ENCODE measurements at regions not wholly inside any gene's neighbourhood (a gene's known extent, or its start where the extent isn't known, plus 50 kb on each side); places are given as distances from the start of the nearest gene placed in this dataset.

DNA sequence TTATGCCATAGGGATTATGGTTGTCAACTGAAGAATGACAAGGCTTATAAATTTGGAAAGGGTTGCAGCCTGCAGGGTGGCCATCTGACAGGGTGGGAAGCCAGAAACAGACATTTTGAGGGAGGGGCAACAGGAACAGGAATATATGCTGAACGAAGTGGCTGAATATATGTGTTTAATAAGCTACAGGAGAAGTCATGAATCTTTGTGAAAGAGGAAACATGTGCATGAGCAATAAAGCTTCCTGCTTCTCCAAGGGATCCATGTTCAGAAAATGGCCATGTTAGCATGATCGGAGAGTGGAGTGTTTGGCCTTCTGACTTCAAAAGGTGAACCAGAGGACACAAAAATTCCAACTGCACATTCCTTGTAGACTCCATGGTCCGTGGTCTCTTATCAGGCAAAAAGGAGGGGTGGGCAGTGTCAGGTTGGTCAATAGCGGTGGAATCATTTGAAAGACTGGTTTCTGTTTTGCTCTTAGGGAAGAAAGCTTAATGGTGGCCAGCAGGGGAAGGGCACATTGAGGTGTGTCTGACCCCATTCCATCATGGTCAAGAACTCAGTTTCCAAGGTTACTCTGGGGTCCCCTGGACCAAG lies 144.1 kb downstream of the SOCS6 start:
- H3K4me3 ChIP-seq (replicated peaks; ENCODE audit: low read depth, low read length), result no peak overlapping the region
- DNase-seq (ENCODE audit: extremely low read depth, low read depth), result no peak
- TF ChIP-seq, protein P1, sequence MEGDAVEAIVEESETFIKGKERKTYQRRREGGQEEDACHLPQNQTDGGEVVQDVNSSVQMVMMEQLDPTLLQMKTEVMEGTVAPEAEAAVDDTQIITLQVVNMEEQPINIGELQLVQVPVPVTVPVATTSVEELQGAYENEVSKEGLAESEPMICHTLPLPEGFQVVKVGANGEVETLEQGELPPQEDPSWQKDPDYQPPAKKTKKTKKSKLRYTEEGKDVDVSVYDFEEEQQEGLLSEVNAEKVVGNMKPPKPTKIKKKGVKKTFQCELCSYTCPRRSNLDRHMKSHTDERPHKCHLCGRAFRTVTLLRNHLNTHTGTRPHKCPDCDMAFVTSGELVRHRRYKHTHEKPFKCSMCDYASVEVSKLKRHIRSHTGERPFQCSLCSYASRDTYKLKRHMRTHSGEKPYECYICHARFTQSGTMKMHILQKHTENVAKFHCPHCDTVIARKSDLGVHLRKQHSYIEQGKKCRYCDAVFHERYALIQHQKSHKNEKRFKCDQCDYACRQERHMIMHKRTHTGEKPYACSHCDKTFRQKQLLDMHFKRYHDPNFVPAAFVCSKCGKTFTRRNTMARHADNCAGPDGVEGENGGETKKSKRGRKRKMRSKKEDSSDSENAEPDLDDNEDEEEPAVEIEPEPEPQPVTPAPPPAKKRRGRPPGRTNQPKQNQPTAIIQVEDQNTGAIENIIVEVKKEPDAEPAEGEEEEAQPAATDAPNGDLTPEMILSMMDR (IDR thresholded peaks at IDR 0.05; ENCODE audit: low read depth, low read length, missing control alignments), result no peak

DNA sequence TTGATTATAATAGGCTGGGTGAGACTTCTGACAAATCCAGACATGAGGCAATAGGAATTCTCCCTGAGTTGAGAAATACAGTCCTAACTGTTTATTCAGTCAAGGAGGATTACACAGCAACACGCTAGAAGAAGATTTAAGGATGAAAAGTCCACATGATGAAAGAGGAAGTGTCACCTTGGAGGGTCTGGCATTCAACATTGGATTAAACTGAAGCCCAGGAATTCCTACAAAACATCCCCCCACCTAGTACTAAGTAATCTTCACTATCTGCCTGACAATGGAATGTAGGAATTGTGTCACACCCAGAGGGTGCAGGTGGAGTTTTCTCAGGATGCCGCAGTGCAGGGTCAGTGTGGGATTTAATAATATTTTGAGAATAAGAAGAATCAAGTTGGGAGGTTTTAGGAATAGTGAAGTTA lies 142.4 kb downstream of the SOCS6 start:
- no peak overlapping the region for H3K4me3 ChIP-seq (replicated peaks; ENCODE audit: low read depth, low read length)
- no peak for DNase-seq (ENCODE audit: extremely low read depth, low read depth)
- TF ChIP-seq, protein P1 (IDR thresholded peaks at IDR 0.05; ENCODE audit: low read depth, low read length, missing control alignments), result no peak

- no peak overlapping the region for H3K4me3 ChIP-seq (replicated peaks; ENCODE audit: low read depth, low read length)
- TF ChIP-seq, protein P1 (IDR thresholded peaks at IDR 0.05; ENCODE audit: low read depth, low read length, missing control alignments), result no peak
- no peak for DNase-seq (ENCODE audit: extremely low read depth, low read depth)
These were observed 141.8 kb downstream of the SOCS6 start for GRCh38 chr18:70430501-70431173.

DNA sequence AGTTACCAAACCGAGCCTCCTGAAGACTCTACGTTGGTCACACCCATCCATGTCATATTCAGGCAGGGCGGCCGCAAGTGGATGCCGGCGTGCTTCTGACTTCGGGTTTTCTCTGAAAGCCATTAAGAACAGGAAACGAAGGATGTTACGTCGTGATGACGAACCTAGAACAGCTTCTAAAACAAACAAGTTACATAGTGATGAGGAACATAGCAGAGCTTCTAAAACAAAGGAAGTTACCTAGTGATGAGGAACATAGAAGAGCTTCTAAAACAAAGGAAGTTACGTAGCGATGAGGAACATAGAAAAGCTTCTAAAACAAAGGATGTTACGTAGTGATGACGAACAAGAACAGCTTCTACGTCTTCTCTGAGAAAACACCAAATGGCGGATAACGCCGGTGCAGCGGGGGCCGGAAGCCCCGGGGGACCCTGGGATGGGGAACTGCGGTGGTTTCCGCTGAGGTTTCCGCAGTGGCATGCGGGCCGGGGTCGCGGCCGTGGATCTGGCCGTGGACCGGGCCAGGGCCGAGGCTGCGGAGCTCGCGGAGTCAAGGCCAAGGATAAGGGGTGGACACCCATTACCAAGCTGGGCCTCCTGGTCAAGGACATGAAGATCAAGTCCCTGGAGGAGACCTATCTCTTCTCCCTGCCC lies 141.1 kb downstream of the SOCS6 start:
- H3K4me3 ChIP-seq (replicated peaks; ENCODE audit: low read depth, low read length), result no peak overlapping the region
- no peak for DNase-seq (ENCODE audit: extremely low read depth, low read depth)
- TF ChIP-seq, protein P1 (IDR thresholded peaks at IDR 0.05; ENCODE audit: low read depth, low read length, missing control alignments), result no peak

- no peak for DNase-seq (ENCODE audit: extremely low read depth, low read depth)
- H3K4me3 ChIP-seq (replicated peaks; ENCODE audit: low read depth, low read length), result no peak overlapping the region
- TF ChIP-seq, protein P1 (IDR thresholded peaks at IDR 0.05; ENCODE audit: low read depth, low read length, missing control alignments), result no peak
These were observed 139.6 kb downstream of the SOCS6 start for GRCh38 chr18:70428439-70428838.

- TF ChIP-seq, protein P1 (IDR thresholded peaks at IDR 0.05; ENCODE audit: low read depth, low read length, missing control alignments), result no peak
These were observed 138.0 kb downstream of the SOCS6 start for GRCh38 chr18:70426818-70427217.

More at GRCh38 chr18:70426818-70427217, 138.0 kb downstream of the SOCS6 start:
- no peak for DNase-seq (ENCODE audit: extremely low read depth, low read depth)
- H3K4me3 ChIP-seq (replicated peaks; ENCODE audit: low read depth, low read length), result no peak overlapping the region
